ENCODE measurements at regions not wholly inside any gene's neighbourhood (a gene's known extent, or its start where the extent isn't known, plus 50 kb on each side); places are given as distances from the start of the nearest gene placed in this dataset.
"Not testable (repeated sequence)": the region's sequence is repeated elsewhere in the genome, so short reads cannot be mapped to it uniquely, and the experiment has no call there.

- no peak for TF ChIP-seq GMEB1 (CRISPR knock-in tag; IDR thresholded peaks at IDR 0.05; ENCODE audit: borderline replicate concordance)
These were observed 500.4 kb downstream of the COL12A1 start (continued) for GRCh38 chr6:74705451-74705850.

GRCh38 chr6:74704540-74704939, 501.3 kb downstream of the COL12A1 start:
- H3K9ac ChIP-seq (ENCODE audit: insufficient read depth, low read depth, low read length); POLR2A ChIA-PET; H3K27me3 ChIP-seq (ENCODE audit: control insufficient read depth in 1 of 2, insufficient read depth in 2 of 2, low read length in 2 of 2); H3K36me3 ChIP-seq (replicated peaks in 1 of 2; ENCODE audit: control insufficient read depth in 1 of 2, insufficient read depth in 2 of 2, low read length in 2 of 2); H4K20me1 ChIP-seq (ENCODE audit: insufficient read depth, low read length); BruUV-seq (replicated peaks); intact Hi-C loops (cut with micrococcal nuclease; ENCODE audit: unreplicated experiment); H3K4me1 ChIP-seq (ENCODE audit: insufficient read depth, low read length); DNase-seq (ENCODE audit: low spot score); CTCF ChIA-PET (ENCODE audit: low intra/inter-chr PET ratio, low total read pairs); H3K9me3 ChIP-seq (ENCODE audit: low read length); H3K79me2 ChIP-seq (ENCODE audit: insufficient read depth, low read length); ATAC-seq; H3K4me3 ChIP-seq (replicated peaks in 1 of 3; ENCODE audit: insufficient read depth in 1 of 3, low read depth in 2 of 3, low read length in 3 of 3); H3K4me2 ChIP-seq (ENCODE audit: low read depth, low read length); FAIRE-seq; in situ Hi-C loops (cut with HindIII; ENCODE audit: extremely low pct_ligation_motif_present, low pct_unique_long_range_greater_than_20kb); H3K27ac ChIP-seq (ENCODE audit: extremely low read length, insufficient read depth, low read length); H2AFZ ChIP-seq (ENCODE audit: low read length); TF ChIP-seq CREB1, ATF7 (CRISPR knock-in tag; IDR thresholded peaks at IDR 0.05): not testable (repeated sequence)
- TF ChIP-seq CREB1 (IDR thresholded peaks at IDR 0.05) (peak; percentile 92), ATF7 (IDR thresholded peaks at IDR 0.05) (peak; percentile 95)
- WGBS (ENCODE audit: low lambda C conversion rate), result 6% methylated on average over 7 of the region's 7 CpGs

GRCh38 chr6:74690365-74690764, 515.5 kb downstream of the COL12A1 start:
- no peak for TF ChIP-seq SMARCE1 (IDR thresholded peaks at IDR 0.05; ENCODE audit: borderline replicate concordance)
- TF ChIP-seq MLX (CRISPR knock-in tag; IDR thresholded peaks at IDR 0.05), result no peak
- TF ChIP-seq KDM5B (CRISPR knock-in tag; IDR thresholded peaks at IDR 0.05; ENCODE audit: borderline replicate concordance), result no peak
- TF ChIP-seq TAF15 (IDR thresholded peaks at IDR 0.05; ENCODE audit: low read depth, low read length, poor library complexity, severe bottlenecking), result no peak
- no peak for TF ChIP-seq SMAD1 (CRISPR knock-in tag; IDR thresholded peaks at IDR 0.05; ENCODE audit: borderline replicate concordance, low read depth)
- no peak for TF ChIP-seq MAZ (IDR thresholded peaks at IDR 0.05; ENCODE audit: borderline replicate concordance, low read depth, low read length)
- no peak for TF ChIP-seq MAZ (CRISPR knock-in tag; IDR thresholded peaks at IDR 0.05; ENCODE audit: low read depth)
- TF ChIP-seq SRY (CRISPR knock-in tag; IDR thresholded peaks at IDR 0.05), result no peak
- no peak for TF ChIP-seq ZNF83 (CRISPR knock-in tag; IDR thresholded peaks at IDR 0.05; ENCODE audit: borderline replicate concordance)
- TF ChIP-seq ZGPAT (CRISPR knock-in tag; IDR thresholded peaks at IDR 0.05), result no peak
- in situ Hi-C loops (cut with HindIII; ENCODE audit: extremely low pct_ligation_motif_present, low pct_unique_long_range_greater_than_20kb), result no loop called here
- intact Hi-C loops (cut with micrococcal nuclease; ENCODE audit: unreplicated experiment), result no loop called here
- Histone ChIP-seq H3K9ac (ENCODE audit: insufficient read depth, low read depth, low read length) (no peak overlapping the region), H2AFZ (ENCODE audit: low read length) (no peak overlapping the region), H3K4me3 (replicated peaks in 1 of 3; ENCODE audit: insufficient read depth in 1 of 3, low read depth in 2 of 3, low read length in 3 of 3) (no peak overlapping the region), H3K79me2 (ENCODE audit: insufficient read depth, low read length) (no peaks in the 10 kb centered on the region), H3K9me3 (ENCODE audit: low read length) (no peaks in the 10 kb centered on the region), H3K27ac (ENCODE audit: extremely low read length, insufficient read depth, low read length) (no peak overlapping the region), H3K27me3 (ENCODE audit: control insufficient read depth in 1 of 2, insufficient read depth in 2 of 2, low read length in 2 of 2) (no peaks in the 10 kb centered on the region; a peak in 1 of 5 replicates), H3K36me3 (replicated peaks in 1 of 2; ENCODE audit: control insufficient read depth in 1 of 2, insufficient read depth in 2 of 2, low read length in 2 of 2) (no peaks in the 10 kb centered on the region), H3K4me2 (ENCODE audit: low read depth, low read length) (no peak overlapping the region), H3K4me1 (ENCODE audit: insufficient read depth, low read length) (no peaks in the 10 kb centered on the region), H4K20me1 (ENCODE audit: insufficient read depth, low read length) (no peaks in the 10 kb centered on the region)
- no peak for ATAC-seq
- ChIA-PET CTCF (ENCODE audit: low intra/inter-chr PET ratio, low total read pairs) (no interaction called here), POLR2A (no interaction called here)
- no TSS peak for BruUV-seq (replicated peaks)
- 34% methylated on average over 2 of the region's 2 CpGs for WGBS (ENCODE audit: low lambda C conversion rate)
- FAIRE-seq, result no peak
- DNase-seq (ENCODE audit: low spot score), result no peak

All from HepG2 (cell line).